Ureter (tissue), 1 donor: ENCODE measurements at regions not wholly inside any gene's neighbourhood (a gene's known extent, or its start where the extent isn't known, plus 50 kb on each side); places are given as distances from the start of the nearest gene placed in this dataset.

ENCODE experiments used
- DNase-seq: peaks from one replicate; pipeline ENCODE4 v3.0.0-alpha.2; 2020; ENCODE audit warnings: low spot score
- donor health status: DM: yes; HTN: yes; CAD: no.

- DNase-seq = no peak
Measured at GRCh38 chr13:72534951-72535640, 192.3 kb downstream of the MZT1 start.

DNA sequence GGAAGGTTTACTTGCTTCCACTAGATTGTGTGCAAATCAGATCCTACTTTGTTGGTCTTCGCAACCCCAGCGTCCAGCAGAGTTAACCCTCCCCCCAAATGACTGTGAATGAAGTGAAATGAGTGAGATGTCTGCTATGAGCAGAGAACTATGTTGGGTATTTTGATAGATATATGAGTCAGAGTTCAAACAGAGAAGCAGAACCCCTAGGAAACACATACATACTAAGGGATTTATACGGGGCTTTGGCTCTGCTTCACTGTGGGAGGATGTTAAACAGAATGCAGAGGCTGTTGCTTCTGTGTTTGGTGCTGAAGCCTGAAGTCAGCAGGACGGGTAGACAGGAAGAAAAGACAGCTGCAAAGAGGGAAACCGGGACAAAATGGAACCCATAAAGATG lies 197.0 kb downstream of the MZT1 start:
- DNase-seq = no peak

- DNase-seq = no peak
Measured at GRCh38 chr13:72527333-72527732, 200.1 kb downstream of the MZT1 start.

- DNase-seq = no peak
Measured at GRCh38 chr13:72523593-72523992, 203.8 kb downstream of the MZT1 start.

DNA sequence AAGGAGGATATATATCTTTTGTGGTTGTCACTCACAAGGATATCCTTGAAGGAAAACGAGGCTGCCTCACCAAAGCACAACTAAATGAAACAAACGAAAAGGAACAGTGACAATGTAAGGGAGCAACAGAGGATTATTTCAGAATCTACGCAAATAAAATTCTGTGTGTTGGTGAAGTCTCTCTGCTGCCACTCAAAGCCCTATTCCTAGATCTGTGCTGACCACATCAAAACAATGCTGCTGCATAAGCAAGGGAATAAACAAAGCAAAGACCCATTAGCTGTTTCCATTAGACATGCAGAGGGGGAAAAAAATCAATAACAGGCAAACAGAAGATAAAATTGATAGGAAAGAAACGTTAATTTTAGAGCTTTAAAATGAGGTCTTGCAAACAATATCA lies 204.4 kb downstream of the MZT1 start:
- no peak for DNase-seq

DNA sequence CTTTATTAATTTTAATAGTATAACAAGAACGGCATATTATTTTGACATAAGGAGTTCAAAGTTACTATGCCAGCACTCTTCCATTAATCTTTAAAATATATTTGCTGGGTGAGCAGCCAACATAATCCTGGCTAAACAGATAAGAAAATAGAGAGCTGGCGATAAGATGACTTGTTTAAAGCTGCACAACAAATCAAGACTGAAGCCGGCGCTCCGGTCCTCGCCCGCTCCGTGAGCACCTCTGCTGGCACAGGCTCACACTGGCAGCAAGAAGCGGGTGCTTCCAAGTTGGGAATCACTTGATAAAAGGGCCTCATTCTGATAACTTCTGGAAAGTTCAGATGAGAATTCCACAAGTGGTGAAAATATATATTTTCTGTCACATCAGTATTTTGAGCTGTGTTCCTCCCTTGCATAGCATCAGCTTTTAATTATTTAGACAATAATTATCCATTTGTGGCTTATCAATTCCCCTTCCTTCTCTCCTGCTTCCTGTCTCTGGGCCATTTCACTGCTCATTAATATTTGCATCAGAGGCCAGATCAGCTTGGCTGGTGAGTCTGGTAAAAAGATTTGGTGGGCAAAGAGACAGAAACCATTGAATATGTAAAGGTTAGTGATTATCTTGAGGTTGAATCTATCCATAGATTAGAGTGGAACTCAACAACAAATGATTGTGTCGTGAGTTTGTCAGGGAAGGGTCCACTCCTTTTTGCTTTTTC lies 205.3 kb downstream of the MZT1 start:
- DNase-seq = peak; percentile 47

- DNase-seq = no peak
Measured at GRCh38 chr13:72514146-72514545, 213.3 kb downstream of the MZT1 start.

DNA sequence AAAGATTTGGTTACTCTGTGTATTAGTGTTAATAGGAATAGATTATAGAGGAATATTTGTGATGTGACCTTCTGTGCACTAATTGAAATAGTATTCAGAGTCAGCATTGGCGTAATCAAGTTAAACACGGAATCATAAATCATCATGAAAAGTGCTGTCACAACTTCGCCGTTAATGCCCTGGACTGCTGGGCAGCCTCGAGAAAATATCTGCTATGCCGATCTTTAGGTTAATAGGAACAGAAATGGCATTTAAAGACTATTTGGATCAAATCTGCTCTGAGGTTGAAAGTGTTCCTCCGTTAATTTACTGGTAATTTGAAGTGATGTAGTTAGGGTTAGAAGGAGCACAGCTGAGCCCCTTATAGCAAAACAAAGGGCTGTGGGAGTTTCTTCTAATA lies 219.0 kb downstream of the MZT1 start:
- DNase-seq = no peak

DNA sequence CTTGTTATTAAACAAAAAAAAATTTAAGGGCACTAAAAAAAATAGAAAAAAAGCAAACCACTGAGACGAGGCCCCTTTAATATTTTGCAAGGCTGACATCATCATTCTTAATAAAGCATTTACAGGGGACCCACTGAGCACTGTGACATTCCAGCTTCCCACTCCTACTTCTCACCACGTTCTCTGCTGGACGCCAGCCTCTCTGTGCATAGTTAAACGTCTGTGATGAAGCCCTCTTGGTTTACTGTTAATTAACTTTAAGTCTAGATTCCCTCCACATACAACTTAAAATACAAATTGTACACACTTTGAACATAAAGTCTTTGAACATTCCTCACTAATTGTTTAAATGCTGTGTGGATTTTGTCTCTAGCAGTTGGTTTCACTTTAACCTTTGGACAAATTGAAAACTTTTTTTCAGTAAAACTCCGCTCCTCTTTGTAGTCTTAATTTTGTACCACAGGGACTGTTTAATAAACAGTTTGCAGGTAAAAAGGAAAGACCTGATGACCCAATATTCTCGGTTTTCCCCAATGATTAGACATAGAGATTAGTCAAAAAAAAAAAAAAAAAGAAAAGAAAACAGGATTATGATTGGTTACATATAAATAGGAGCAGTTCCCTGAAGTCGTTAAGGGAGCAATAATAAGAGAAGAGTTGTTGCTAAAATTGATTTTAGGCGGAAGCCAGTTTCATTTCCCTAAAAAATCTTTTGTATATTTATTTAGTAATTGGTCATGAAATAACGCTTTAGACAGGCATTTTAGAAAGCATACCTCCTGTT lies 219.8 kb downstream of the MZT1 start:
- no peak for DNase-seq

- no peak for DNase-seq
Measured at GRCh38 chr13:72506706-72507105, 220.7 kb downstream of the MZT1 start.

DNA sequence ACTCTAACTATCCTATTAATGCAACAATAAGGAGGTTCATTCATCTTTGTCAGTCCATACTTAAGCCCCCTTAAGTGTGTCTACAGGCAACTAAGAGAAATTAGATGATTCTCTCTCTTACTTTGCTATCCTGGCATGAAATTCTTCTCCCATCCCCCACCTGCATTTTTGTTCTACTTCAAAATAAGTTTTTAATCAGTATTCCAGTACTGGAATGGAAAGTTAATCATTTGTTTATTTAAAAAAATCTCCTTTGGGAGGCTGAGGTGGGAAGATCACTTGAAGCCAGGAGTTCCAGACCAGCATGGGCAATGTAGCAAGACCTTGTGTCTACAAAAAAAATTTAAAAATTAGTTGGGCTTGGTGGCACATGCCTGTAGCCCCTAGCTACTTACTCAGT lies 222.1 kb downstream of the MZT1 start:
- DNase-seq = no peak

DNA sequence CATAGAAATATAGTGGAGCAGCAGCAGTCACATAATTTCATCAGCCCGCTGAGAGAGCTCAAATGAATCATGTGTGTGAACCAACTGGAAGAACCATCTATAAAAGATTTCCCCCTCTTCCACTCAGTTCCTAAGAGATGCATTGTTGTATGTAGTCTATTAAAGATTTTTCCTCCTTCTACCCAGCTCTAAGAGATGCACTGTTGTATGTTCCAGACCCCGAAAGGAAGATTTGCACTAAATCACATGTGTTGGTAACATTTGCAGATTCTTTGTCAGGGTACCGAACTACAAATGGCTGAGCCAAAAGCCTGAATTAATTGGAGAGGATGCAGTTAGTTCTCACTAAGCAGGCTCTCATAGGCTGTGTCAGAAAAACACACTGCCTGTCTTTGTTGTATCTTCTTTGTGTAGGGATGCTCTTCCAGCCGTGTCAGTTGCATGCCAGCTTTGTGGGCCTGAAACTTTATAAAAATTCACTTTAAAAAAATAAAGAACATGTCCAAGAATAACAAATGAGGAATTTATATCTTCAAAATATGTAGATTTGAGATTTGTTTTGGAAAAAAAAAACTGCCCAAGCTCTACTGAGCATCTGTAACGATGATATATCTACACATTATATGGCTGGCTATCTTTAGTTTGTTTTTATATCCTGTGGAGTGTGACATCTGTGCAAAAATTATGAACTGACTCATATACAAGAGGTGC lies 223.1 kb downstream of the MZT1 start:
- no peak for DNase-seq

- DNase-seq = no peak
Measured at GRCh38 chr13:72500851-72501250, 226.6 kb downstream of the MZT1 start.

DNA sequence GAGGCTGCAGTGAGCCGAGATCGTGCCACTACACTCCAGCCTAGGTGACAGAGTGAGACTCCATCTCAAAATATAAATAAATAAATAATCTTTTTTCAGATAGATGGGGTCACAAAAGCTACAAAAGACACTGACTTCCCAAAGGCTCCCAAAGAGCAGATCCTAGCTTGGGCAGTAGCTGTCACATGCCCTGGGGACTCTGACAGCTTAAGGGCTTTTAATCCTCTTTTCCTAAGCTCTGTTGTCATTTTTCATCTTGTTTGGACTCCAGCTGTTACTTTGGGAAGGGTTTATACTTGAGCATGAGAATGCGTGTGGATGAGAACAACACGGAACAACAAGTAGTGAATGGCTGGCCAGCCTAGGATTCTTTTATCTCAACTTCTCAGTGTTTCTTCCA lies 231.7 kb downstream of the MZT1 start:
- no peak for DNase-seq

DNA sequence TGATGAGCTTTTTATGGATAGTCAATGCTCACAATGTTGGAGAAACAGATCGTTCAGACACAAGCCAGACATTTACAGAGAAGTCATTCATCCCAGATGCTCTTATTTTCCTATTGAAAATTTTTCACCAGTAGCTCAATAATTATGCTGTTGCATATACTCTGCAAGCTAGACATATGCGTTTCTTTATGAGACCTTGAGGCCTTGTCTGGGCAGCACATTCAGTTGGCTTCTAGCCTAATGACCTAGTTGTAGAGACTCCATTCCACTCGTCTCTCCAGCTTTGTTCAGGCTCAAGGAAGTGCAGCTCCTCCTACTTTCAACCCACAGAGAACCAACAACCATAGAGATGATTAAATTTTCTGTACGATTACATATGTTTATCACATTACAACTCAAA lies 237.7 kb downstream of the MZT1 start:
- no peak for DNase-seq

- no peak for DNase-seq
Measured at GRCh38 chr13:72473321-72473720, 254.1 kb downstream of the MZT1 start.

DNA sequence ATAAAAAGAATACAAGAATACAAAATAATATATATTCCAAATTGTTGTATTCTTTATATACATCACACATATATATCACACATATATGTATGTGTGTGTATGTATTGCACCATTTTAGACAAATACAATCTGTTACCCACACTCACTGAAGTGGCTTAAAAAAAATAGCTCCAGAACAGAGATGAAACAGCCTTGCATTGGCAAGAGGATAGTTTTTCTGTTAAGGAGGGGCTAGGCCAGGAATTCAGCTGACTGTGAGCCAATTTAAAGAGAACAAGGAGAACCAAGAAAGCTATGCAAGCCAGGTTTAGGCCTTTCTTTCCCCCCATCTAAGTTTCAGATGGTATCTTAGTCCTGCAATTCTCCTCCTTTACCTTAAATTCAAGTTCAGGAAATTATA lies 257.5 kb downstream of the MZT1 start:
- DNase-seq = no peak

- no peak for DNase-seq
Measured at GRCh38 chr13:72463561-72463960, 263.9 kb downstream of the MZT1 start.

DNA sequence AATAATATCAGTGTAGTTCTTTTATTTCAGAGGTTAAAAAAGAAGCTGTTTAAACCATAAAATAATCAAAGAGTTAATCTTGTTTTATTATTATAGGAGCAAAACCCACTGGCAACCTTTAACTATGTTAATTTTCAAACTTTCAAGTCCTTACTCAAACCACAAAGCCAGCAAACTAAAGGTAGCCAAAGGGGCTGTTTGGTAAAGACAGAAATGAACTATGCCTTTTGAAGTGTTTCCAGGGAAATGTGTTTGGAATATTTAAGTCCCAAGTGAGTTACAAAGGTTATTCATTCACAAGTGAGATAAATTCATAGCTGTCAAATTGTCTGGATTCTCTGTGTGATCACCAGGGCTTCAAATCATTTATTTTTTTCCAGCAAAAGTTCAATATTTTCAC lies 264.7 kb downstream of the MZT1 start:
- no peak for DNase-seq

GRCh38 chr13:72462166-72462565 lies 265.3 kb downstream of the MZT1 start:
- no peak for DNase-seq

GRCh38 chr13:72458701-72459100 lies 268.7 kb downstream of the MZT1 start:
- DNase-seq = no peak

GRCh38 chr13:72457151-72457550 lies 270.3 kb downstream of the MZT1 start:
- no peak for DNase-seq
